ENCODE measurements at regions not wholly inside any gene's neighbourhood (a gene's known extent, or its start where the extent isn't known, plus 50 kb on each side); places are given as distances from the start of the nearest gene placed in this dataset.

DNA sequence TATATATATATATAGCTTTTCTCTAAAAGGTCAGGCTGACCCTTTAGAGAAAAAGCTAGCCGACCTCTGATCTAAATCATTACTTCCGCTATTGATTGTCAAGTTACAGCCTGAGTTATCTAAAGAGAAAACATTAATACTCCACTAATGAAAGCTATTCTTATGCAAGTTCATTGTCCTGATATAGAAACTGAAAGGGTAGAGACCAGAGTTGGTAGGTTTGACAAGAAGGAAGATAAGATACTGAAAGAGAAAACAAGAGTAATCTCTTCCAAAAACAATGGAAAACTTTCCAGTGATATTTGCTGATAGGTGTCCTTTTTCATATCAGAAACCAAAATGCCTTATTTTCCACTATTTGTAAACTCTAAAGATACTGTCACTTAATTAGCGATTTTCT, 62.8 kb upstream of the SLC39A10 start:
- H4K8ac ChIP-seq (ENCODE audit: extremely low read depth, insufficient read depth, low read length): no peak overlapping the region
- H2AK5ac ChIP-seq (ENCODE audit: low read depth, low read length): no peak overlapping the region
- no peak overlapping the region for H2BK5ac ChIP-seq (ENCODE audit: low read depth, low read length)
- no peak overlapping the region for H3K4ac ChIP-seq (replicated peaks; ENCODE audit: insufficient read length, low read depth, low read length)
- FAIRE-seq (no peak), DNase-seq (ENCODE audit: low read depth in 1 of 2, low spot score in 2 of 2) (no peak)
- H2BK15ac ChIP-seq (ENCODE audit: low read length): no peak overlapping the region
- H2AFZ ChIP-seq (ENCODE audit: low read length): no peak overlapping the region
- no peak overlapping the region for H3K14ac ChIP-seq (ENCODE audit: insufficient read length)
- no peak overlapping the region for H3K4me2 ChIP-seq (ENCODE audit: insufficient read depth in 1 of 2, low read depth in 2 of 2, low read length in 2 of 2)
- H3K23me2 ChIP-seq (ENCODE audit: low read depth, low read length): no peaks in the 10 kb centered on the region
- H3K79me1 ChIP-seq (ENCODE audit: low read depth, low read length): peaks cover 3% of the 10 kb centered on the region; the same call in 1 of the 2 replicates
- peaks cover 0 to 15% (median 5%) of the 10 kb centered on the region in 4 experiments; a peak in 4 of 7 replicates for H3K4me1 ChIP-seq (replicated peaks in 1 of 4; ENCODE audit: control insufficient read depth in 3 of 4, insufficient read depth in 4 of 4, low read length in 3 of 4)
- H4K5ac ChIP-seq (ENCODE audit: insufficient read length, low read depth, low read length): no peak overlapping the region
- H4K20me1 ChIP-seq (replicated peaks in 1 of 2; ENCODE audit: control insufficient read depth in 1 of 2, insufficient read depth in 2 of 2, low read length in 2 of 2): no peaks in the 10 kb centered on the region
- H3K9ac ChIP-seq (replicated peaks in 1 of 4; ENCODE audit: extremely low read depth in 1 of 4, low read depth in 3 of 4, low read length in 3 of 4): no peak overlapping the region
- H3K56ac ChIP-seq (replicated peaks; ENCODE audit: insufficient read length, low read depth, low read length): no peak overlapping the region
- no peaks in the 10 kb centered on the region for H3K36me3 ChIP-seq (ENCODE audit: control insufficient read depth in 2 of 4, insufficient read depth in 4 of 4, low read length in 3 of 4)
- no peak overlapping the region for H3K27ac ChIP-seq (ENCODE audit: low read depth, low read length)
- H3K18ac ChIP-seq (ENCODE audit: extremely low read depth, low read length): no peak overlapping the region
- WGBS, 2 experiments (ENCODE audit: extremely low coverage in 1 of 2, insufficient coverage in 1 of 2, insufficient read length in 1 of 2, insufficient replicate concordance in 2 of 2, low coverage in 1 of 2, low lambda C conversion rate in 2 of 2, missing lambda C conversion rate in 1 of 2): 84% methylated on average over 3 of the region's 3 CpGs; no CpG with 5 or more reads in 1 of the 2 experiments
- no peak overlapping the region for H4K91ac ChIP-seq (replicated peaks; ENCODE audit: insufficient read length, low read length)
- H3K27me3 ChIP-seq (replicated peaks in 1 of 4; ENCODE audit: control insufficient read depth in 3 of 4, extremely low read depth in 1 of 4, insufficient read depth in 3 of 4, low read length in 3 of 4): no peaks in the 10 kb centered on the region
- H2BK120ac ChIP-seq (replicated peaks; ENCODE audit: low read depth, low read length): no peak overlapping the region
- no peaks in the 10 kb centered on the region for H3K9me3 ChIP-seq (ENCODE audit: insufficient read depth in 2 of 2, low read depth in 1 of 2, low read length in 1 of 2)
- H2BK20ac ChIP-seq (ENCODE audit: low read length): no peak overlapping the region
- peaks cover 4 to 62% of the 10 kb centered on the region in 2 experiments; a peak in 3 of 4 replicates for H3K79me2 ChIP-seq (ENCODE audit: control insufficient read depth in 1 of 2, insufficient read depth in 2 of 2, low read length in 2 of 2)
- no peak overlapping the region; a peak in 1 of 8 replicates for H3K4me3 ChIP-seq (ENCODE audit: extremely low read depth in 1 of 4, insufficient read depth in 2 of 4, low read depth in 3 of 4, low read length in 4 of 4)
- ChIA-PET CTCF (ENCODE audit: partially characterized antibody) (interaction anchor here (0.7 to 1.1 kb wide), 5 partner anchors 9 to 431 kb away, joined by 3 read pairs; no protein-coding TSS in a partner anchor), POLR2A (ENCODE audit: partially characterized antibody) (interaction anchor here (1.1 to 1.5 kb wide), 2 partner anchors 51 to 62 kb away, joined by 3 read pairs; partner anchors contain the start of gene SLC39A10)
- H3K23ac ChIP-seq (ENCODE audit: insufficient read length): no peak overlapping the region
- no peak overlapping the region for H2BK12ac ChIP-seq (ENCODE audit: low read depth, low read length)
- TF ChIP-seq ASH2L (IDR thresholded peaks at IDR 0.05; ENCODE audit: low read length): no peak
- no peak for TF ChIP-seq KDM5A (IDR thresholded peaks at IDR 0.05; ENCODE audit: low read length)
- TF ChIP-seq MAFK (IDR thresholded peaks at IDR 0.05; ENCODE audit: low read depth, low read length): no peak
- no peak for TF ChIP-seq PHF8 (conservative IDR thresholded peaks at IDR 0.05; ENCODE audit: low read depth, low read length)
- TF ChIP-seq EGR1 (IDR thresholded peaks at IDR 0.05; ENCODE audit: borderline replicate concordance, low read depth, low read length): no peak
- TF ChIP-seq, protein P1, sequence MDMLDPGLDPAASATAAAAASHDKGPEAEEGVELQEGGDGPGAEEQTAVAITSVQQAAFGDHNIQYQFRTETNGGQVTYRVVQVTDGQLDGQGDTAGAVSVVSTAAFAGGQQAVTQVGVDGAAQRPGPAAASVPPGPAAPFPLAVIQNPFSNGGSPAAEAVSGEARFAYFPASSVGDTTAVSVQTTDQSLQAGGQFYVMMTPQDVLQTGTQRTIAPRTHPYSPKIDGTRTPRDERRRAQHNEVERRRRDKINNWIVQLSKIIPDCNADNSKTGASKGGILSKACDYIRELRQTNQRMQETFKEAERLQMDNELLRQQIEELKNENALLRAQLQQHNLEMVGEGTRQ (IDR thresholded peaks at IDR 0.05; ENCODE audit: low read length): no peak
- TF ChIP-seq, protein P2, sequence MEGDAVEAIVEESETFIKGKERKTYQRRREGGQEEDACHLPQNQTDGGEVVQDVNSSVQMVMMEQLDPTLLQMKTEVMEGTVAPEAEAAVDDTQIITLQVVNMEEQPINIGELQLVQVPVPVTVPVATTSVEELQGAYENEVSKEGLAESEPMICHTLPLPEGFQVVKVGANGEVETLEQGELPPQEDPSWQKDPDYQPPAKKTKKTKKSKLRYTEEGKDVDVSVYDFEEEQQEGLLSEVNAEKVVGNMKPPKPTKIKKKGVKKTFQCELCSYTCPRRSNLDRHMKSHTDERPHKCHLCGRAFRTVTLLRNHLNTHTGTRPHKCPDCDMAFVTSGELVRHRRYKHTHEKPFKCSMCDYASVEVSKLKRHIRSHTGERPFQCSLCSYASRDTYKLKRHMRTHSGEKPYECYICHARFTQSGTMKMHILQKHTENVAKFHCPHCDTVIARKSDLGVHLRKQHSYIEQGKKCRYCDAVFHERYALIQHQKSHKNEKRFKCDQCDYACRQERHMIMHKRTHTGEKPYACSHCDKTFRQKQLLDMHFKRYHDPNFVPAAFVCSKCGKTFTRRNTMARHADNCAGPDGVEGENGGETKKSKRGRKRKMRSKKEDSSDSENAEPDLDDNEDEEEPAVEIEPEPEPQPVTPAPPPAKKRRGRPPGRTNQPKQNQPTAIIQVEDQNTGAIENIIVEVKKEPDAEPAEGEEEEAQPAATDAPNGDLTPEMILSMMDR (IDR thresholded peaks at IDR 0.05; ENCODE audit: control extremely low read depth in 1 of 3, insufficient read depth in 1 of 3, low read depth in 1 of 3, low read length in 3 of 3): no peak
- TF ChIP-seq TAF1 (IDR thresholded peaks at IDR 0.05; ENCODE audit: low read depth, low read length): no peak
- no peak for TF ChIP-seq RAD21 (IDR thresholded peaks at IDR 0.05 in 1 of 2, conservative IDR thresholded peaks at IDR 0.05 in 1 of 2; ENCODE audit: low read depth in 2 of 2, low read length in 2 of 2)
- no peak for TF ChIP-seq CBX8 (IDR thresholded peaks at IDR 0.05; ENCODE audit: borderline replicate concordance, low read depth, low read length)
